H1 (cell line): ENCODE measurements at regions not wholly inside any gene's neighbourhood (a gene's known extent, or its start where the extent isn't known, plus 50 kb on each side); places are given as distances from the start of the nearest gene placed in this dataset.

Experiments used
- CTCF ChIA-PET: fragments of 300-600 bp; sonication (Branson Sonifier 250); formaldehyde crosslinking; loops from one replicate; lab custom pipeline; 2021; ENCODE audit not compliant: partially characterized antibody; lab: Charles Lee
- POLR2A ChIA-PET: fragments of 300-600 bp; sonication (Branson Sonifier 250); formaldehyde crosslinking; loops from one replicate; lab custom pipeline; 2021; ENCODE audit warnings: inconsistent platforms; ENCODE audit not compliant: partially characterized antibody; lab: Charles Lee
- DNase-seq, 2 experiments: peaks; one replicate each; pipeline versions ENCODE4 v3.0.0 to v3.0.0-alpha.2; 2010 to 2022; ENCODE audit warnings: low spot score in 2 of 2, low read depth in 1 of 2, mixed read lengths in 1 of 2
- FAIRE-seq: peaks from 2 replicates; lab custom pipeline; 2011; peaks lifted over from hg19 to GRCh38; lab: Jason Lieb, UNC
- H2AFZ ChIP-seq: 2 replicates; pipeline ENCODE4 v1.8.1; 2012; ENCODE audit warnings: low read length, inconsistent platforms
- H2AK5ac ChIP-seq: 2 replicates; pipeline ENCODE4 v1.6.1; 2013; ENCODE audit warnings: low read depth, low read length
- H2BK120ac ChIP-seq: replicated peaks from 2 replicates; pipeline ENCODE3; 2013; ENCODE audit warnings: low read depth, low read length, inconsistent platforms
- H2BK12ac ChIP-seq: 2 replicates; pipeline ENCODE4 v1.6.1; 2013; ENCODE audit warnings: low read depth, low read length
- H2BK15ac ChIP-seq: 2 replicates; pipeline ENCODE4 v1.6.1; 2013; ENCODE audit warnings: low read length
- H2BK20ac ChIP-seq: 2 replicates; pipeline ENCODE4 v1.6.1; 2013; ENCODE audit warnings: low read length
- H2BK5ac ChIP-seq: 2 replicates; pipeline ENCODE4 v1.6.1; 2013; ENCODE audit warnings: low read depth, low read length
- H3K14ac ChIP-seq: 2 replicates; pipeline ENCODE4 v1.6.1; 2013; ENCODE audit warnings: inconsistent platforms; ENCODE audit not compliant: insufficient read length
- H3K18ac ChIP-seq: 2 replicates; pipeline ENCODE4 v1.6.1; 2013; ENCODE audit warnings: low read length; ENCODE audit errors: extremely low read depth
- H3K23ac ChIP-seq: 2 replicates; pipeline ENCODE4 v1.6.1; 2013; ENCODE audit warnings: inconsistent platforms; ENCODE audit not compliant: insufficient read length
- H3K23me2 ChIP-seq: 2 replicates; pipeline ENCODE4 v1.6.1; 2013; ENCODE audit warnings: low read depth, low read length
- H3K27ac ChIP-seq: 2 replicates; pipeline ENCODE4 v1.6.1; 2011; ENCODE audit warnings: low read depth, low read length, inconsistent platforms
- H3K27me3 ChIP-seq, 4 experiments: replicated peaks in 1 of 4; 1 replicate in 1 of 4; 2 replicates in 3 of 4; pipeline versions ENCODE4 v1.6.1 to v1.8.1; 2011 to 2013; ENCODE audit warnings: low read length in 3 of 4, mild to moderate bottlenecking in 3 of 4, inconsistent platforms in 2 of 4, mixed read lengths in 2 of 4, moderate library complexity in 1 of 4; ENCODE audit not compliant: control insufficient read depth in 3 of 4, insufficient read depth in 3 of 4; ENCODE audit errors: extremely low read depth in 1 of 4
- H3K36me3 ChIP-seq, 4 experiments: 2 replicates each; pipeline versions ENCODE4 v1.6.1 to v1.8.1; 2011 to 2013; ENCODE audit warnings: mild to moderate bottlenecking in 4 of 4, low read length in 3 of 4, moderate library complexity in 2 of 4, control low read depth in 1 of 4, inconsistent platforms in 1 of 4; ENCODE audit not compliant: insufficient read depth in 4 of 4, control insufficient read depth in 2 of 4
- H3K4ac ChIP-seq: replicated peaks from 2 replicates; pipeline ENCODE3; 2013; ENCODE audit warnings: low read length, low read depth, mixed read lengths, inconsistent platforms; ENCODE audit not compliant: insufficient read length
- H3K4me1 ChIP-seq, 4 experiments: replicated peaks in 1 of 4; 1 replicate in 1 of 4; 2 replicates in 3 of 4; pipeline versions ENCODE4 v1.6.1 to v1.8.1; 2011 to 2013; ENCODE audit warnings: low read length in 3 of 4, inconsistent platforms in 2 of 4, mixed read lengths in 1 of 4; ENCODE audit not compliant: insufficient read depth in 4 of 4, control insufficient read depth in 3 of 4
- H3K4me2 ChIP-seq, 2 experiments: 2 replicates each; pipeline versions ENCODE4 v1.6.1 to v1.8.1; 2011 to 2013; ENCODE audit warnings: low read depth in 2 of 2, low read length in 2 of 2, control low read depth in 1 of 2, inconsistent platforms in 1 of 2, mild to moderate bottlenecking in 1 of 2; ENCODE audit not compliant: insufficient read depth in 1 of 2
- H3K4me3 ChIP-seq, 4 experiments: fragments of 200-600, 300-600 bp in 1 of 4; sonication (generic), shearing (Covaris generic), sonication (Bioruptor Twin) in 1 of 4; 2 replicates each; pipeline versions ENCODE4 v1.5.1 to v1.8.1; 2011 to 2016; ENCODE audit warnings: low read length in 4 of 4, low read depth in 3 of 4, control low read depth in 2 of 4, inconsistent platforms in 2 of 4, mild to moderate bottlenecking in 2 of 4, mixed read lengths in 1 of 4, moderate library complexity in 1 of 4; ENCODE audit not compliant: insufficient read depth in 2 of 4; ENCODE audit errors: extremely low read depth in 1 of 4
- H3K56ac ChIP-seq: replicated peaks from 2 replicates; pipeline ENCODE3; 2013; ENCODE audit warnings: low read depth, mild to moderate bottlenecking, mixed read lengths, low read length, inconsistent platforms; ENCODE audit not compliant: insufficient read length
- H3K79me1 ChIP-seq: 2 replicates; pipeline ENCODE4 v1.6.1; 2013; ENCODE audit warnings: low read depth, low read length, control low read depth
- H3K79me2 ChIP-seq, 2 experiments: 2 replicates each; pipeline versions ENCODE4 v1.6.1 to v1.8.1; 2012 to 2013; ENCODE audit warnings: low read length in 2 of 2, mild to moderate bottlenecking in 2 of 2, inconsistent platforms in 1 of 2; ENCODE audit not compliant: insufficient read depth in 2 of 2, control insufficient read depth in 1 of 2
- H3K9ac ChIP-seq, 4 experiments: replicated peaks in 1 of 4; 1 replicate in 1 of 4; 2 replicates in 3 of 4; pipeline versions ENCODE4 v1.6.1 to v1.8.1; 2011 to 2013; ENCODE audit warnings: low read depth in 3 of 4, low read length in 3 of 4, control low read depth in 2 of 4, mild to moderate bottlenecking in 2 of 4, moderate library complexity in 2 of 4, inconsistent platforms in 1 of 4; ENCODE audit errors: extremely low read depth in 1 of 4
- H3K9me3 ChIP-seq, 2 experiments: 2 replicates each; pipeline versions ENCODE4 v1.6.1 to v1.8.1; 2012 to 2013; ENCODE audit warnings: mild to moderate bottlenecking in 2 of 2, moderate library complexity in 2 of 2, control low read depth in 1 of 2, inconsistent platforms in 1 of 2, low read depth in 1 of 2, low read length in 1 of 2, mixed read lengths in 1 of 2; ENCODE audit not compliant: insufficient read depth in 2 of 2
- H4K20me1 ChIP-seq, 2 experiments: replicated peaks in 1 of 2; 2 replicates each; pipeline versions ENCODE3 to v1.8.1; 2011 to 2013; ENCODE audit warnings: inconsistent platforms in 2 of 2, low read length in 2 of 2, mild to moderate bottlenecking in 1 of 2; ENCODE audit not compliant: insufficient read depth in 2 of 2, control insufficient read depth in 1 of 2
- H4K5ac ChIP-seq: 2 replicates; pipeline ENCODE4 v1.6.1; 2013; ENCODE audit warnings: low read length, low read depth, mixed read lengths, inconsistent platforms; ENCODE audit not compliant: insufficient read length
- H4K8ac ChIP-seq: 2 replicates; pipeline ENCODE4 v1.8.0; 2013; ENCODE audit warnings: mild to moderate bottlenecking, moderate library complexity, low read length, inconsistent platforms; ENCODE audit not compliant: insufficient read depth; ENCODE audit errors: extremely low read depth
- H4K91ac ChIP-seq: replicated peaks from 2 replicates; pipeline ENCODE3; 2013; ENCODE audit warnings: low read length, mixed read lengths, inconsistent platforms; ENCODE audit not compliant: insufficient read length
- BCL11A ChIP-seq, 2 experiments: IDR thresholded peaks; one replicate each; pipeline ENCODE4 v1.6.1; 2011; ENCODE audit warnings: low read depth in 2 of 2, low read length in 2 of 2, mild to moderate bottlenecking in 2 of 2
- CREB1 ChIP-seq: IDR thresholded peaks from 2 replicates; pipeline ENCODE4 v1.6.1; 2012; ENCODE audit warnings: inconsistent platforms
- GABPA ChIP-seq: IDR thresholded peaks from 2 replicates; pipeline ENCODE4 v1.6.1; 2011; ENCODE audit warnings: mild to moderate bottlenecking, low read length, moderate library complexity, borderline replicate concordance; ENCODE audit not compliant: insufficient read depth
- GTF2F1 ChIP-seq: IDR thresholded peaks from 2 replicates; pipeline ENCODE4 v1.6.1; 2012; ENCODE audit warnings: low read depth, low read length, improper control_type of control experiment, borderline replicate concordance
- MAFK ChIP-seq: IDR thresholded peaks from 2 replicates; pipeline ENCODE4 v1.6.1; 2012; ENCODE audit warnings: low read depth, mild to moderate bottlenecking, improper control_type of control experiment, low read length
- NANOG ChIP-seq: IDR thresholded peaks from 2 replicates; pipeline ENCODE4 v1.6.1; 2011; ENCODE audit warnings: low read length, low read depth, mild to moderate bottlenecking, inconsistent platforms; ENCODE audit not compliant: insufficient read depth, poor library complexity, severe bottlenecking
- RAD21 ChIP-seq, 2 experiments: IDR thresholded peaks in 1 of 2; conservative IDR thresholded peaks in 1 of 2; 2 replicates each; pipeline ENCODE4 v1.6.1; 2011; ENCODE audit warnings: low read depth in 2 of 2, low read length in 2 of 2, improper control_type of control experiment in 1 of 2, inconsistent platforms in 1 of 2, mild to moderate bottlenecking in 1 of 2, moderate library complexity in 1 of 2
- SP1 ChIP-seq: IDR thresholded peaks from 2 replicates; pipeline ENCODE4 v1.6.1; 2011; ENCODE audit warnings: low read depth, low read length
- SUZ12 ChIP-seq: fragments of 200-600 bp; sonication (generic); IDR thresholded peaks from 2 replicates; pipeline ENCODE4 v1.6.1; 2012; ENCODE audit warnings: mild to moderate bottlenecking, inconsistent platforms, low read length, moderate library complexity, mixed read lengths
- TAF7 ChIP-seq: optimal IDR thresholded peaks from 2 replicates; pipeline ENCODE3; 2011; ENCODE audit warnings: low read depth, mild to moderate bottlenecking, inconsistent platforms, low read length, moderate library complexity, borderline replicate concordance
- TBP ChIP-seq: IDR thresholded peaks from 2 replicates; pipeline ENCODE4 v1.6.1; 2011; ENCODE audit warnings: low read depth, low read length, improper control_type of control experiment
- TCF12 ChIP-seq: IDR thresholded peaks from 2 replicates; pipeline ENCODE4 v1.6.1; 2011; ENCODE audit warnings: low read depth, mild to moderate bottlenecking, low read length
- YY1 ChIP-seq: IDR thresholded peaks from 2 replicates; pipeline ENCODE4 v1.6.1; 2011; ENCODE audit warnings: low read depth, mild to moderate bottlenecking, low read length
- ZNF274 ChIP-seq: IDR thresholded peaks from 2 replicates; pipeline ENCODE4 v1.7.0; 2012; ENCODE audit warnings: low read length, borderline replicate concordance; ENCODE audit errors: extremely low read depth
- TF ChIP-seq, protein P1 (sequence below): IDR thresholded peaks from 2 replicates; pipeline ENCODE4 v1.6.1; 2011; ENCODE audit warnings: low read length, improper control_type of control experiment

DNA sequence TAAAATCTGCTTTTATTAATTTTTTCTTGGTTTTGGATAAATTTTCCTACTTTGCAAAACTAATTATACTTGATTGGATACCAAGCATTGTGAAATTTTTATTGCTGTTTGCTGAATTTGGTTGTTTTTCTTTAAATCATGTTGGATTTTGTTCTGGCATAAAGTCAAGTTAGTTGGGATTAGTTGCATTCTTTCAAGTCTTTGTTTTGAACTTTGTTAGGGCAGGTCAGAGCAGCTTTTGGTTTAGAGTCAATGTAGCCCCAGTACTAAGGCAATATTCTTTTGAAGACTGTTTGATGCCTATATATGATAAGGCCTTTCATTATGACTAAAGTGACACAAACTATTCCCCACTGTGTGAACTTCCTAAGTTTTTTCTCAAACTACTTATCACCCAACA, 531.1 kb downstream of the RASEF start:
- Histone ChIP-seq H3K27ac (no peak overlapping the region), H4K20me1 (no peaks in the 10 kb centered on the region), H2BK12ac (no peak overlapping the region), H4K5ac (no peak overlapping the region), H3K14ac (no peak overlapping the region), H4K8ac (no peak overlapping the region), H3K56ac (no peak overlapping the region), H3K4me2 (no peak overlapping the region), H3K79me2 (no peaks in the 10 kb centered on the region), H3K9me3 (0 out of 4 replicates have a peak, but pooled peaks cover 0 to 4% of the 10 kb centered on the region in 2 experiments), H3K36me3 (no peaks in the 10 kb centered on the region), H2AFZ (no peak overlapping the region), H3K23ac (no peak overlapping the region), H3K4me1 (no peaks in the 10 kb centered on the region), H2AK5ac (no peak overlapping the region), H3K9ac (no peak overlapping the region), H3K27me3 (no peaks in the 10 kb centered on the region), H2BK15ac (no peak overlapping the region), H3K79me1 (no peaks in the 10 kb centered on the region), H3K4me3 (no peak overlapping the region), H3K4ac (no peak overlapping the region), H4K91ac (no peak overlapping the region), H2BK120ac (no peak overlapping the region), H2BK20ac (no peak overlapping the region), H2BK5ac (no peak overlapping the region), H3K23me2 (no peaks in the 10 kb centered on the region; the same call in 1 of the 2 replicates), H3K18ac (no peak overlapping the region)
- TF ChIP-seq GTF2F1 (no peak), ZNF274 (no peak), BCL11A (IDR thresholded peaks at IDR 0.05; ENCODE audit: low read depth in 2 of 2, low read length in 2 of 2) (no peak), SP1 (no peak), SUZ12 (no peak), TBP (no peak), TCF12 (no peak), GABPA (no peak), YY1 (no peak), MAFK (no peak), CREB1 (no peak), NANOG (no peak), RAD21 (IDR thresholded peaks at IDR 0.05 in 1 of 2, conservative IDR thresholded peaks at IDR 0.05 in 1 of 2; ENCODE audit: low read depth in 2 of 2, low read length in 2 of 2) (no peak), TAF7 (no peak)
- TF ChIP-seq, protein P1, sequence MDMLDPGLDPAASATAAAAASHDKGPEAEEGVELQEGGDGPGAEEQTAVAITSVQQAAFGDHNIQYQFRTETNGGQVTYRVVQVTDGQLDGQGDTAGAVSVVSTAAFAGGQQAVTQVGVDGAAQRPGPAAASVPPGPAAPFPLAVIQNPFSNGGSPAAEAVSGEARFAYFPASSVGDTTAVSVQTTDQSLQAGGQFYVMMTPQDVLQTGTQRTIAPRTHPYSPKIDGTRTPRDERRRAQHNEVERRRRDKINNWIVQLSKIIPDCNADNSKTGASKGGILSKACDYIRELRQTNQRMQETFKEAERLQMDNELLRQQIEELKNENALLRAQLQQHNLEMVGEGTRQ: no peak
- POLR2A ChIA-PET: no interaction called here
- CTCF ChIA-PET: interaction anchor here (2.2 to 2.7 kb wide), 2 partner anchors 74 to 232 kb away, joined by 7 to 18 read pairs; no protein-coding TSS in a partner anchor
- no peak for FAIRE-seq
- DNase-seq: no peak
